GM12878 (cell line): ENCODE measurements at regions not wholly inside any gene's neighbourhood (a gene's known extent, or its start where the extent isn't known, plus 50 kb on each side); places are given as distances from the start of the nearest gene placed in this dataset.

Experiments used
- ATAC-seq: fragments of 200-7000 bp; cut with Tn5 transposase; 3 replicates; pipeline ENCODE4 v1.9.1; 2020; ENCODE audit warnings: mild to moderate bottlenecking, moderate library complexity
- BruUV-seq: library from RNA; stranded (reverse); fragments of 400-500 nt; replicated peaks from 2 replicates; lab custom pipeline; 2021; lab: Mats Ljungman, UMichigan
- CTCF ChIA-PET: fragments of 300-600 bp; sonication (Branson Sonifier 250); formaldehyde crosslinking; extraction: SDS; loops from one replicate; lab custom pipeline; 2021; ENCODE audit warnings: inconsistent platforms; lab: Yijun Ruan, JAX
- POLR2A ChIA-PET: fragments of 350-600 bp; formaldehyde crosslinking; extraction: SDS; loops from one replicate; lab custom pipeline; 2021; ENCODE audit warnings: inconsistent platforms; lab: Charles Lee
- RAD21 ChIA-PET: fragments of 300-600 bp; sonication (Branson Sonifier 250); formaldehyde crosslinking; loops from one replicate; lab custom pipeline; 2023; ENCODE audit warnings: antibody characterized with exemption; ENCODE audit not compliant: unreplicated experiment; lab: Charles Lee
- SMC1A ChIA-PET: fragments of 300-600 bp; sonication (Branson Sonifier 250); formaldehyde crosslinking; loops from one replicate; lab custom pipeline; 2023; ENCODE audit not compliant: unreplicated experiment, uncharacterized antibody; lab: Charles Lee
- DNase-seq: peaks from one replicate; pipeline ENCODE4 v3.0.0-alpha.2; 2011; ENCODE audit warnings: low read depth, low spot score
- FAIRE-seq: peaks from 3 replicates; lab custom pipeline; 2011; peaks lifted over from hg19 to GRCh38; lab: Jason Lieb, UNC
- H2AFZ ChIP-seq: 2 replicates; pipeline ENCODE4 v1.6.0; 2011; ENCODE audit warnings: low read depth, low read length, control low read depth; ENCODE audit not compliant: control insufficient read depth
- H3K27ac ChIP-seq: 2 replicates; pipeline ENCODE4 v1.5.1; 2011; ENCODE audit warnings: control low read depth; ENCODE audit not compliant: control insufficient read depth, insufficient read depth
- H3K27me3 ChIP-seq, 2 experiments: replicated peaks in 1 of 2; 2 replicates each; pipeline versions ENCODE4 v1.6.0 to v1.6.1; 2011; ENCODE audit warnings: low read length in 1 of 2; ENCODE audit not compliant: control insufficient read depth in 2 of 2, insufficient read depth in 2 of 2
- H3K36me3 ChIP-seq, 2 experiments: 2 replicates each; pipeline ENCODE4 v1.5.1; 2011; ENCODE audit warnings: low read length in 1 of 2; ENCODE audit not compliant: control insufficient read depth in 2 of 2, insufficient read depth in 2 of 2
- H3K4me1 ChIP-seq: 2 replicates; pipeline ENCODE4 v1.6.1; 2011; ENCODE audit warnings: mild to moderate bottlenecking, low read length, moderate library complexity, mixed read lengths; ENCODE audit not compliant: control insufficient read depth, insufficient read depth
- H3K4me2 ChIP-seq: 2 replicates; pipeline ENCODE4 v1.6.0; 2011; ENCODE audit warnings: control low read depth; ENCODE audit not compliant: control insufficient read depth, insufficient read depth
- H3K4me3 ChIP-seq: fragments of 200-600 bp; sonication (generic); 2 replicates; pipeline ENCODE4 v1.5.1; 2016
- H3K79me2 ChIP-seq: 2 replicates; pipeline ENCODE4 v1.6.0; 2011; ENCODE audit warnings: low read length; ENCODE audit not compliant: control insufficient read depth, insufficient read depth
- H3K9ac ChIP-seq: 2 replicates; pipeline ENCODE4 v1.8.0; 2011; ENCODE audit warnings: low read length, control low read depth, mixed read lengths; ENCODE audit not compliant: control insufficient read depth, insufficient read depth
- H3K9me3 ChIP-seq: replicated peaks from 3 replicates; pipeline ENCODE4 v1.5.1; 2011; ENCODE audit warnings: mild to moderate bottlenecking, low read length; ENCODE audit not compliant: control insufficient read depth, insufficient read depth
- H4K20me1 ChIP-seq: 2 replicates; pipeline ENCODE4 v1.6.0; 2011; ENCODE audit not compliant: control insufficient read depth, insufficient read depth
- BRCA1 ChIP-seq: IDR thresholded peaks from 2 replicates; pipeline ENCODE4 v1.6.1; 2011; ENCODE audit warnings: low read depth, low read length, improper control_type of control experiment
- HCFC1 ChIP-seq: fragments of 150-350 bp; IDR thresholded peaks from 2 replicates; pipeline ENCODE4 v1.6.1; 2014; ENCODE audit warnings: low read length
- IKZF1 ChIP-seq: fragments of 450-650 bp; conservative IDR thresholded peaks from 2 replicates; pipeline ENCODE4 v1.6.1; 2017; ENCODE audit warnings: antibody characterized with exemption, mild to moderate bottlenecking
- IRF4 ChIP-seq: IDR thresholded peaks from 2 replicates; pipeline ENCODE4 v1.6.1; 2011; ENCODE audit warnings: low read depth, low read length
- KLF5 ChIP-seq: fragments of 450-650 bp; IDR thresholded peaks from 2 replicates; pipeline ENCODE4 v1.6.1; 2014; ENCODE audit warnings: mild to moderate bottlenecking; ENCODE audit not compliant: partially characterized antibody
- PML ChIP-seq: IDR thresholded peaks from 2 replicates; pipeline ENCODE4 v1.6.1; 2012; ENCODE audit warnings: low read length, inconsistent platforms
- in situ Hi-C: fragments of 300-500 bp; cut with MboI; formaldehyde crosslinking; loops from 9 replicates; pipeline ENCODE4 v1.14.3; 2018; ENCODE audit warnings: mixed read lengths
- intact Hi-C: fragments of 100-400 bp; cut with micrococcal nuclease; formaldehyde crosslinking; loops from one replicate; pipeline ENCODE4 v1.14.2; 2022; ENCODE audit not compliant: unreplicated experiment
- TF ChIP-seq, protein P1 (sequence below): fragments of 450-650 bp; IDR thresholded peaks from 2 replicates; pipeline ENCODE4 v1.6.1; 2018; ENCODE audit warnings: borderline replicate concordance, mild to moderate bottlenecking; ENCODE audit not compliant: partially characterized antibody

DNA sequence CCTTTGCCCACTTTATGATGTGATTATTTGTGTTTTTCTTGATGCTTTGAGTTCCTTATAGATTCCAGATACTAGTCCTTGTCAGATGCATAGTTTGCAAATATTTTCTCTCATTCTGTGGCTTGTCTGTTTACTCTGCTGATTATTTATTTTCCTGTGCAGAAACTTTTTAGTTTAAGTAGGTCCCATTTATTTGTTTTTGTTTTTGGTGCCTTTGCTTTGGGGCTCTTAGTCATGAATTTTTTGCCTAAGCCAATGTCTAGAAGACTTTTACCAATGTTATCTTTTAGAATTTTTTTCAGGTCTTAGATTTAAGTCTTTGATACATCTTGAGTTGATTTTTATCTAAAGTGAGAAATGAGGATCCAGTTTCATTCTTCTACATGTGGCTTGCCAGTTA is 667.3 kb downstream of the SLC16A7 start:
- H4K20me1 ChIP-seq, result no peaks in the 10 kb centered on the region
- no peak overlapping the region for H3K9ac ChIP-seq
- ChIA-PET POLR2A (no interaction called here), RAD21 (no interaction called here), CTCF (no interaction called here), SMC1A (interaction anchor here (0.9 kb wide), 1 partner anchor 147 kb away, joined by 3 read pairs; no protein-coding TSS in a partner anchor)
- DNase-seq (no peak), FAIRE-seq (no peak), ATAC-seq (no peak)
- no peaks in the 10 kb centered on the region for H3K9me3 ChIP-seq
- H3K36me3 ChIP-seq, result no peaks in the 10 kb centered on the region
- H2AFZ ChIP-seq, result no peak overlapping the region
- H3K4me2 ChIP-seq, result no peak overlapping the region
- H3K27ac ChIP-seq, result no peak overlapping the region
- BruUV-seq, result no TSS peak
- intact Hi-C loops (no loop called here), in situ Hi-C loops (no loop called here)
- H3K4me3 ChIP-seq, result no peak overlapping the region
- no peaks in the 10 kb centered on the region for H3K79me2 ChIP-seq
- H3K27me3 ChIP-seq, result no peaks in the 10 kb centered on the region
- TF ChIP-seq PML, result no peak
- no peak for TF ChIP-seq IRF4
- no peak for TF ChIP-seq BRCA1
- TF ChIP-seq, protein P1, sequence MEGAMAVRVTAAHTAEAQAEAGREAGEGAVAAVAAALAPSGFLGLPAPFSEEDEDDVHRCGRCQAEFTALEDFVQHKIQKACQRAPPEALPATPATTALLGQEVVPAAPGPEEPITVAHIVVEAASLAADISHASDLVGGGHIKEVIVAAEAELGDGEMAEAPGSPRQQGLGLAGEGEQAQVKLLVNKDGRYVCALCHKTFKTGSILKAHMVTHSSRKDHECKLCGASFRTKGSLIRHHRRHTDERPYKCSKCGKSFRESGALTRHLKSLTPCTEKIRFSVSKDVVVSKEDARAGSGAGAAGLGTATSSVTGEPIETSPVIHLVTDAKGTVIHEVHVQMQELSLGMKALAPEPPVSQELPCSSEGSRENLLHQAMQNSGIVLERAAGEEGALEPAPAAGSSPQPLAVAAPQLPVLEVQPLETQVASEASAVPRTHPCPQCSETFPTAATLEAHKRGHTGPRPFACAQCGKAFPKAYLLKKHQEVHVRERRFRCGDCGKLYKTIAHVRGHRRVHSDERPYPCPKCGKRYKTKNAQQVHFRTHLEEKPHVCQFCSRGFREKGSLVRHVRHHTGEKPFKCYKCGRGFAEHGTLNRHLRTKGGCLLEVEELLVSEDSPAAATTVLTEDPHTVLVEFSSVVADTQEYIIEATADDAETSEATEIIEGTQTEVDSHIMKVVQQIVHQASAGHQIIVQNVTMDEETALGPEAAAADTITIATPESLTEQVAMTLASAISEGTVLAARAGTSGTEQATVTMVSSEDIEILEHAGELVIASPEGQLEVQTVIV, result no peak
- no peak for TF ChIP-seq KLF5
- TF ChIP-seq IKZF1, result no peak
- TF ChIP-seq HCFC1, result no peak
- no peaks in the 10 kb centered on the region for H3K4me1 ChIP-seq
